Neuronal stem cell (in vitro differentiated cells): ENCODE measurements at regions not wholly inside any gene's neighbourhood (a gene's known extent, or its start where the extent isn't known, plus 50 kb on each side); places are given as distances from the start of the nearest gene placed in this dataset.

Experiments used
- DNase-seq: peaks from one replicate; pipeline ENCODE4 v3.0.0-alpha.2; 2013; ENCODE audit warnings: low spot score
- H2AFZ ChIP-seq: one replicate; pipeline ENCODE4 v1.6.1; 2013; ENCODE audit warnings: mild to moderate bottlenecking, low read length, inconsistent platforms
- H2AK5ac ChIP-seq: 2 replicates; pipeline ENCODE4 v1.6.1; 2013; ENCODE audit warnings: low read depth, mild to moderate bottlenecking, inconsistent platforms, low read length, moderate library complexity, mixed read lengths
- H2BK120ac ChIP-seq: 2 replicates; pipeline ENCODE4 v1.6.1; 2013; ENCODE audit warnings: low read depth, mild to moderate bottlenecking, inconsistent platforms, low read length, moderate library complexity, mixed read lengths
- H2BK12ac ChIP-seq: one replicate; pipeline ENCODE4 v1.6.1; 2013; ENCODE audit warnings: low read length, inconsistent platforms
- H2BK15ac ChIP-seq: 2 replicates; pipeline ENCODE4 v1.6.1; 2013; ENCODE audit warnings: mild to moderate bottlenecking, low read length, inconsistent platforms, mixed read lengths
- H2BK5ac ChIP-seq: one replicate; pipeline ENCODE4 v1.6.1; 2013; ENCODE audit warnings: inconsistent platforms, mild to moderate bottlenecking, low read length, moderate library complexity
- H3K14ac ChIP-seq: one replicate; pipeline ENCODE4 v1.6.1; 2013; ENCODE audit warnings: low read length, inconsistent platforms
- H3K18ac ChIP-seq: 2 replicates; pipeline ENCODE4 v1.6.1; 2013; ENCODE audit warnings: low read length, inconsistent platforms
- H3K23ac ChIP-seq: 2 replicates; pipeline ENCODE4 v1.6.1; 2013; ENCODE audit warnings: low read depth, mild to moderate bottlenecking, mixed read lengths, low read length, inconsistent platforms; ENCODE audit not compliant: poor library complexity
- H3K27ac ChIP-seq: replicated peaks from 3 replicates; pipeline ENCODE4 v1.5.1; 2013; ENCODE audit warnings: low read length, inconsistent platforms
- H3K27me3 ChIP-seq, 3 experiments: 2 replicates each; pipeline ENCODE4 v1.6.1; 2013; ENCODE audit warnings: low read length in 3 of 3, mild to moderate bottlenecking in 2 of 3, inconsistent platforms in 1 of 3, low read depth in 1 of 3, mixed read lengths in 1 of 3, moderate library complexity in 1 of 3; ENCODE audit not compliant: control insufficient read depth in 3 of 3, insufficient read depth in 3 of 3
- H3K36me3 ChIP-seq, 2 donors: replicated peaks in 1 of 2; 2 replicates each; pipeline ENCODE4 v1.6.1; 2013; ENCODE audit warnings: low read length in 2 of 2; ENCODE audit not compliant: control insufficient read depth in 2 of 2, insufficient read depth in 2 of 2
- H3K4ac ChIP-seq: 2 replicates; pipeline ENCODE4 v1.6.1; 2013; ENCODE audit warnings: inconsistent platforms, mild to moderate bottlenecking, low read length, moderate library complexity
- H3K4me1 ChIP-seq, 2 donors: 1 replicate in 1 of 2; 2 replicates in 1 of 2; pipeline ENCODE4 v1.6.1; 2013; ENCODE audit warnings: low read length in 2 of 2, low read depth in 1 of 2; ENCODE audit not compliant: control insufficient read depth in 2 of 2, insufficient read depth in 1 of 2
- H3K4me2 ChIP-seq: one replicate; pipeline ENCODE4 v1.6.1; 2013; ENCODE audit warnings: mild to moderate bottlenecking, low read length, inconsistent platforms; ENCODE audit not compliant: insufficient read depth, poor library complexity, severe bottlenecking
- H3K4me3 ChIP-seq, 2 donors: 2 replicates each; pipeline ENCODE4 v1.5.1; 2013; ENCODE audit warnings: low read length in 2 of 2, mild to moderate bottlenecking in 2 of 2, inconsistent platforms in 1 of 2, moderate library complexity in 1 of 2
- H3K79me1 ChIP-seq: one replicate; pipeline ENCODE4 v1.6.1; 2013; ENCODE audit warnings: low read depth, mild to moderate bottlenecking, inconsistent platforms, low read length, moderate library complexity
- H3K9ac ChIP-seq: one replicate; pipeline ENCODE4 v1.6.1; 2013; ENCODE audit warnings: mild to moderate bottlenecking, low read depth, low read length, inconsistent platforms; ENCODE audit not compliant: poor library complexity
- H3K9me3 ChIP-seq, 2 donors: replicated peaks in 1 of 2; 2 replicates each; pipeline versions ENCODE3 to v1.6.1; 2013; ENCODE audit warnings: low read length in 2 of 2, mild to moderate bottlenecking in 2 of 2, inconsistent platforms in 1 of 2, low read depth in 1 of 2, mixed read lengths in 1 of 2, moderate library complexity in 1 of 2; ENCODE audit not compliant: control insufficient read depth in 2 of 2, insufficient read depth in 1 of 2
- H4K8ac ChIP-seq: one replicate; pipeline ENCODE4 v1.6.1; 2013; ENCODE audit warnings: low read depth, mild to moderate bottlenecking, inconsistent platforms, low read length, moderate library complexity
- H4K91ac ChIP-seq: one replicate; pipeline ENCODE4 v1.6.1; 2013; ENCODE audit warnings: low read length, low read depth, mild to moderate bottlenecking, inconsistent platforms; ENCODE audit not compliant: poor library complexity
- WGBS, 2 donors: extraction: QIAGEN DNeasy Blood & Tissue Kit; methylation state at CpG; one replicate each; pipeline ENCODE4 v1.1.7; 2013; ENCODE audit warnings: missing lambda C conversion rate in 2 of 2, mixed read lengths in 1 of 2; ENCODE audit not compliant: insufficient read length in 2 of 2, insufficient replicate concordance in 1 of 2; ENCODE audit errors: extremely low coverage in 2 of 2; 5-methylcytosine and 5-hydroxymethylcytosine counted together

GRCh38 chr2:201538025-201538424 lies 86.5 kb downstream of the STRADB start:
- no peak overlapping the region for H2BK5ac ChIP-seq
- no peak overlapping the region for H3K14ac ChIP-seq
- no peak overlapping the region for H4K8ac ChIP-seq
- H4K91ac ChIP-seq: no peak overlapping the region
- H3K9me3 ChIP-seq: peaks cover 0 to 2% of the 10 kb centered on the region in 2 donors
- no peaks in the 10 kb centered on the region for H3K36me3 ChIP-seq
- no peak overlapping the region for H3K9ac ChIP-seq
- no peak overlapping the region for H2AFZ ChIP-seq
- no CpG with 5 or more reads among the region's 1 CpG for WGBS, 2 donors
- H3K4me1 ChIP-seq: no peaks in the 10 kb centered on the region
- no peak overlapping the region for H2BK15ac ChIP-seq
- no peak overlapping the region for H3K4ac ChIP-seq
- no peak for DNase-seq
- peaks cover 0 to 3% (median 0%) of the 10 kb centered on the region in 3 experiments for H3K27me3 ChIP-seq
- no peak overlapping the region for H3K27ac ChIP-seq
- no peak overlapping the region for H2AK5ac ChIP-seq
- H2BK12ac ChIP-seq: no peak overlapping the region
- no peak overlapping the region for H3K4me3 ChIP-seq
- no peak overlapping the region for H3K23ac ChIP-seq
- no peak overlapping the region for H2BK120ac ChIP-seq
- H3K4me2 ChIP-seq: no peak overlapping the region
- no peaks in the 10 kb centered on the region for H3K79me1 ChIP-seq
- no peak overlapping the region for H3K18ac ChIP-seq

- Histone ChIP-seq H4K91ac (no peak overlapping the region), H2AFZ (no peak overlapping the region), H3K4me1 (no peaks in the 10 kb centered on the region), H3K18ac (no peak overlapping the region), H2BK120ac (no peak overlapping the region), H3K23ac (no peak overlapping the region), H3K4me3 (no peak overlapping the region), H3K27me3 (peaks cover 0 to 3% (median 0%) of the 10 kb centered on the region in 3 experiments), H3K36me3 (no peaks in the 10 kb centered on the region), H2BK12ac (no peak overlapping the region), H2BK5ac (no peak overlapping the region), H3K9me3 (peaks cover 0 to 2% of the 10 kb centered on the region in 2 donors), H3K27ac (no peak overlapping the region), H2BK15ac (no peak overlapping the region), H3K4ac (no peak overlapping the region), H3K79me1 (no peaks in the 10 kb centered on the region), H3K14ac (no peak overlapping the region), H2AK5ac (no peak overlapping the region), H3K4me2 (no peak overlapping the region), H3K9ac (no peak overlapping the region), H4K8ac (no peak overlapping the region)
- DNase-seq: no peak
- no CpG with 5 or more reads among the region's 1 CpG for WGBS, 2 donors
Measured at GRCh38 chr2:201536754-201537153, 85.2 kb downstream of the STRADB start.

GRCh38 chr2:201536046-201536445 lies 84.5 kb downstream of the STRADB start:
- no peak for DNase-seq
- no CpG with 5 or more reads among the region's 2 CpGs for WGBS, 2 donors

GRCh38 chr2:201532686-201533304 lies 81.3 kb downstream of the STRADB start:
- H3K27ac ChIP-seq: no peak overlapping the region
- no peak for DNase-seq
- WGBS, 2 donors: no CpG with 5 or more reads among the region's 2 CpGs

More at GRCh38 chr2:201536046-201536445, 84.5 kb downstream of the STRADB start:
- Histone ChIP-seq H2BK5ac (no peak overlapping the region), H2BK15ac (no peak overlapping the region), H3K4ac (no peak overlapping the region), H3K27me3 (peaks cover 0 to 3% (median 0%) of the 10 kb centered on the region in 3 experiments), H2AFZ (no peak overlapping the region), H2AK5ac (no peak overlapping the region), H3K9ac (no peak overlapping the region), H3K79me1 (no peaks in the 10 kb centered on the region), H3K18ac (no peak overlapping the region), H4K91ac (no peak overlapping the region), H3K14ac (no peak overlapping the region), H3K4me1 (no peaks in the 10 kb centered on the region), H3K27ac (no peak overlapping the region), H3K9me3 (peaks cover 0 to 2% of the 10 kb centered on the region in 2 donors), H3K36me3 (no peaks in the 10 kb centered on the region), H3K23ac (no peak overlapping the region), H2BK120ac (no peak overlapping the region), H2BK12ac (no peak overlapping the region), H3K4me2 (no peak overlapping the region), H4K8ac (no peak overlapping the region), H3K4me3 (no peak overlapping the region)

More at GRCh38 chr2:201532686-201533304, 81.3 kb downstream of the STRADB start:
- Histone ChIP-seq H2AK5ac (no peak overlapping the region), H2BK120ac (no peak overlapping the region), H2BK15ac (no peak overlapping the region), H3K36me3 (no peaks in the 10 kb centered on the region), H3K79me1 (no peaks in the 10 kb centered on the region), H3K4me3 (no peak overlapping the region), H4K8ac (no peak overlapping the region), H2BK12ac (no peak overlapping the region), H3K9me3 (peaks cover 0 to 2% of the 10 kb centered on the region in 2 donors), H4K91ac (no peak overlapping the region), H3K14ac (no peak overlapping the region), H3K9ac (no peak overlapping the region), H3K27me3 (peaks cover 0 to 3% (median 0%) of the 10 kb centered on the region in 3 experiments), H3K23ac (no peak overlapping the region), H3K18ac (no peak overlapping the region), H3K4ac (no peak overlapping the region), H2BK5ac (no peak overlapping the region), H2AFZ (no peak overlapping the region), H3K4me1 (no peaks in the 10 kb centered on the region), H3K4me2 (no peak overlapping the region)
